PC-9 (cell line): ENCODE measurements at regions not wholly inside any gene's neighbourhood (a gene's known extent, or its start where the extent isn't known, plus 50 kb on each side); places are given as distances from the start of the nearest gene placed in this dataset.

Experiments used
- CTCF ChIP-seq: fragments of 200-600 bp; sonication (generic); conservative IDR thresholded peaks from 2 replicates; pipeline ENCODE4 v1.6.1; 2017; ENCODE audit warnings: mixed run types, antibody characterized with exemption, mild to moderate bottlenecking, moderate library complexity
- EZH2 ChIP-seq: fragments of 200-600 bp; sonication (generic); IDR thresholded peaks from 2 replicates; pipeline ENCODE4 v1.8.0; 2017; ENCODE audit warnings: antibody characterized with exemption, low read depth

- no peak for TF ChIP-seq CTCF
- no peak for TF ChIP-seq EZH2
These were observed 106.6 kb upstream of the SHH start for GRCh38 chr7:155918720-155919390.
